Liver (tissue), 7 donors: ENCODE measurements at regions not wholly inside any gene's neighbourhood (a gene's known extent, or its start where the extent isn't known, plus 50 kb on each side); places are given as distances from the start of the nearest gene placed in this dataset.

Source experiments
- DNase-seq: peaks from one replicate; pipeline ENCODE4 v3.0.0-alpha.2; 2017; ENCODE audit warnings: low spot score
- H3K27ac ChIP-seq, 2 donors: one replicate each; pipeline ENCODE4 v1.7.0; 2013; ENCODE audit warnings: inconsistent platforms in 2 of 2, low read length in 2 of 2, control low read depth in 1 of 2, low read depth in 1 of 2, mild to moderate bottlenecking in 1 of 2
- H3K27me3 ChIP-seq, 4 donors: one replicate each; pipeline versions ENCODE4 v1.6.1 to v1.7.0; 2013; ENCODE audit warnings: low read length in 3 of 4, inconsistent platforms in 1 of 4, mild to moderate bottlenecking in 1 of 4, moderate library complexity in 1 of 4; ENCODE audit not compliant: control insufficient read depth in 4 of 4, insufficient read depth in 4 of 4
- H3K36me3 ChIP-seq, 4 donors: one replicate each; pipeline versions ENCODE4 v1.6.1 to v1.7.0; 2013; ENCODE audit warnings: low read length in 3 of 4, mild to moderate bottlenecking in 3 of 4, low read depth in 1 of 4, moderate library complexity in 1 of 4; ENCODE audit not compliant: control insufficient read depth in 4 of 4, insufficient read depth in 3 of 4
- H3K4me1 ChIP-seq, 4 donors: one replicate each; pipeline versions ENCODE4 v1.6.1 to v1.7.0; 2013; ENCODE audit warnings: low read length in 3 of 4, mild to moderate bottlenecking in 3 of 4, moderate library complexity in 1 of 4; ENCODE audit not compliant: control insufficient read depth in 4 of 4, insufficient read depth in 4 of 4
- H3K4me3 ChIP-seq, 3 donors: one replicate each; pipeline versions ENCODE4 v1.6.1 to v1.7.0; 2013; ENCODE audit warnings: low read length in 3 of 3, control low read depth in 1 of 3, low read depth in 1 of 3, mild to moderate bottlenecking in 1 of 3
- H3K9ac ChIP-seq, 2 donors: one replicate each; pipeline ENCODE4 v1.7.0; 2013; ENCODE audit warnings: low read length in 2 of 2, mild to moderate bottlenecking in 2 of 2, moderate library complexity in 2 of 2, control low read depth in 1 of 2, low read depth in 1 of 2
- H3K9me3 ChIP-seq, 4 donors: one replicate each; pipeline versions ENCODE4 v1.6.1 to v1.7.0; 2013; ENCODE audit warnings: low read length in 3 of 4; ENCODE audit not compliant: control insufficient read depth in 4 of 4
- ATF3 ChIP-seq: IDR thresholded peaks from 2 replicates; pipeline ENCODE4 v1.6.1; 2016; ENCODE audit warnings: antibody characterized with exemption
- EGR1 ChIP-seq, 2 donors: IDR thresholded peaks; 2 replicates each; pipeline ENCODE4 v1.6.1; 2016 to 2018; ENCODE audit warnings: antibody characterized with exemption in 2 of 2, low read depth in 2 of 2
- FOXA1 ChIP-seq: IDR thresholded peaks from 2 replicates; pipeline ENCODE4 v1.6.1; 2016; ENCODE audit warnings: antibody characterized with exemption
- FOXA2 ChIP-seq: IDR thresholded peaks from 2 replicates; pipeline ENCODE4 v1.6.1; 2016; ENCODE audit warnings: antibody characterized with exemption
- HNF4A ChIP-seq, 2 donors: conservative IDR thresholded peaks; 2 replicates each; pipeline ENCODE4 v1.6.1; 2016; ENCODE audit warnings: antibody characterized with exemption in 2 of 2, mild to moderate bottlenecking in 2 of 2
- HNF4G ChIP-seq: IDR thresholded peaks from 2 replicates; pipeline ENCODE4 v1.6.1; 2016; ENCODE audit warnings: antibody characterized with exemption
- JUND ChIP-seq, 2 donors: IDR thresholded peaks; 2 replicates each; pipeline ENCODE4 v1.6.1; 2016; ENCODE audit warnings: antibody characterized with exemption in 2 of 2
- MAX ChIP-seq: IDR thresholded peaks from 2 replicates; pipeline ENCODE4 v1.6.1; 2016; ENCODE audit warnings: antibody characterized with exemption
- NR2F2 ChIP-seq: IDR thresholded peaks from 2 replicates; pipeline ENCODE4 v1.6.1; 2016; ENCODE audit warnings: antibody characterized with exemption
- RAD21 ChIP-seq, 2 donors: IDR thresholded peaks; 2 replicates each; pipeline ENCODE4 v1.6.1; 2016; ENCODE audit warnings: antibody characterized with exemption in 2 of 2, mild to moderate bottlenecking in 2 of 2
- REST ChIP-seq: IDR thresholded peaks from 2 replicates; pipeline ENCODE4 v1.6.1; 2016; ENCODE audit warnings: antibody characterized with exemption, mild to moderate bottlenecking
- RXRA ChIP-seq, 2 donors: IDR thresholded peaks; 2 replicates each; pipeline ENCODE4 v1.6.1; 2017 to 2018; ENCODE audit warnings: antibody characterized with exemption in 2 of 2, mild to moderate bottlenecking in 1 of 2
- SP1 ChIP-seq: IDR thresholded peaks from 2 replicates; pipeline ENCODE4 v1.6.1; 2018; ENCODE audit warnings: antibody characterized with exemption, mild to moderate bottlenecking
- TAF1 ChIP-seq: conservative IDR thresholded peaks from 2 replicates; pipeline ENCODE4 v1.6.1; 2016; ENCODE audit warnings: antibody characterized with exemption, mild to moderate bottlenecking
- YY1 ChIP-seq: IDR thresholded peaks from 2 replicates; pipeline ENCODE4 v1.6.1; 2016; ENCODE audit warnings: antibody characterized with exemption, mild to moderate bottlenecking
- ZBTB33 ChIP-seq: IDR thresholded peaks from 2 replicates; pipeline ENCODE4 v1.6.1; 2016; ENCODE audit warnings: antibody characterized with exemption
- WGBS: extraction: QIAGEN DNeasy Blood & Tissue Kit; methylation state at CpG from one replicate; pipeline ENCODE4 v1.1.7; 2013; 5-methylcytosine and 5-hydroxymethylcytosine counted together
- donor health status: healthy.
- donor health status: healthy.
- donor health status: healthy.
- donor health status: healthy.

- Histone ChIP-seq H3K4me1 (no peaks in the 10 kb centered on the region), H3K36me3 (no peaks in the 10 kb centered on the region), H3K4me3 (no peak overlapping the region), H3K27me3 (no peaks in the 10 kb centered on the region), H3K9me3 (peaks cover 0 to 2% (median 0%) of the 10 kb centered on the region in 4 donors), H3K27ac (no peak overlapping the region), H3K9ac (no peak overlapping the region)
- DNase-seq = no peak
- TF ChIP-seq YY1 (no peak), REST (no peak), HNF4G (no peak), SP1 (no peak)
- 49% methylated on average over 2 of the region's 2 CpGs for WGBS
Observed at GRCh38 chr12:97748298-97748697, 285.7 kb downstream of the RMST start.

- Histone ChIP-seq H3K9me3 (peaks cover 0 to 2% (median 0%) of the 10 kb centered on the region in 4 donors), H3K27me3 (no peaks in the 10 kb centered on the region), H3K4me3 (no peak overlapping the region), H3K4me1 (no peaks in the 10 kb centered on the region), H3K36me3 (no peaks in the 10 kb centered on the region), H3K9ac (no peak overlapping the region), H3K27ac (no peak overlapping the region)
- no peak for DNase-seq
- no peak for TF ChIP-seq JUND (IDR thresholded peaks at IDR 0.05)
- no peak for TF ChIP-seq ZBTB33
- no peak for TF ChIP-seq EGR1 (IDR thresholded peaks at IDR 0.05; ENCODE audit: low read depth in 2 of 2)
- TF ChIP-seq RAD21 (IDR thresholded peaks at IDR 0.05) = no peak
- no peak for TF ChIP-seq FOXA1
- no peak for TF ChIP-seq TAF1
- no peak for TF ChIP-seq HNF4G
- TF ChIP-seq HNF4A (conservative IDR thresholded peaks at IDR 0.05) = no peak
- no peak for TF ChIP-seq SP1
- no peak for TF ChIP-seq FOXA2
- no peak for TF ChIP-seq REST
- TF ChIP-seq YY1 = no peak
- TF ChIP-seq NR2F2 = no peak
- TF ChIP-seq RXRA (IDR thresholded peaks at IDR 0.05) = no peak
- no peak for TF ChIP-seq MAX
- no peak for TF ChIP-seq ATF3
- 79% methylated on average over 3 of the region's 3 CpGs for WGBS
Observed at GRCh38 chr12:97751704-97752103, 289.1 kb downstream of the RMST start.
